22Rv1 (cell line): ENCODE measurements at regions not wholly inside any gene's neighbourhood (a gene's known extent, or its start where the extent isn't known, plus 50 kb on each side); places are given as distances from the start of the nearest gene placed in this dataset.

Experiments
- H3K27ac ChIP-seq: fragments of 450-650 bp; 2 replicates; pipeline ENCODE4 v1.5.1; 2017
- CTCF ChIP-seq: fragments of 450-650 bp; IDR thresholded peaks from 2 replicates; pipeline ENCODE4 v1.5.1; 2017; ENCODE audit warnings: mild to moderate bottlenecking
- ZFX ChIP-seq: fragments of 450-650 bp; IDR thresholded peaks from 2 replicates; pipeline ENCODE4 v1.6.1; 2017; ENCODE audit warnings: antibody characterized with exemption, borderline replicate concordance

- H3K27ac ChIP-seq, result no peak overlapping the region
- TF ChIP-seq CTCF (no peak), ZFX (no peak)
Measured at GRCh38 chr1:166221316-166221715, 54.5 kb upstream of the FAM78B start.

GRCh38 chr1:166233750-166234366, 67.1 kb upstream of the FAM78B start:
- no peak overlapping the region for H3K27ac ChIP-seq
- TF ChIP-seq ZFX (no peak), CTCF (no peak)

GRCh38 chr1:166235728-166236127, 68.9 kb upstream of the FAM78B start:
- no peak overlapping the region for H3K27ac ChIP-seq
- TF ChIP-seq ZFX, result no peak

GRCh38 chr1:166237675-166238074, 70.9 kb upstream of the FAM78B start:
- TF ChIP-seq ZFX (no peak), CTCF (no peak)
- no peak overlapping the region for H3K27ac ChIP-seq

GRCh38 chr1:166253076-166253779, 86.4 kb upstream of the FAM78B start:
- TF ChIP-seq CTCF, result no peak
- no peak for TF ChIP-seq ZFX
- H3K27ac ChIP-seq, result no peak overlapping the region

- H3K27ac ChIP-seq, result no peak overlapping the region
- no peak for TF ChIP-seq CTCF
- no peak for TF ChIP-seq ZFX
Measured at GRCh38 chr1:166258017-166258416, 91.2 kb upstream of the FAM78B start.

- no peak for TF ChIP-seq ZFX
- TF ChIP-seq CTCF, result no peak
Measured at GRCh38 chr1:166261511-166261910, 94.7 kb upstream of the FAM78B start.

More at GRCh38 chr1:166261511-166261910, 94.7 kb upstream of the FAM78B start:
- H3K27ac ChIP-seq, result no peak overlapping the region
